ENCODE measurements at regions not wholly inside any gene's neighbourhood (a gene's known extent, or its start where the extent isn't known, plus 50 kb on each side); places are given as distances from the start of the nearest gene placed in this dataset.

- DNase-seq (ENCODE audit: low read depth in 4 of 4, low spot score in 1 of 4), result no peak
Observed at GRCh38 chr16:86899757-86900156, 321.4 kb downstream of the FOXL1 start.

- no peak for DNase-seq (ENCODE audit: low read depth in 4 of 4, low spot score in 1 of 4)
Observed at GRCh38 chr16:86901483-86901882, 323.1 kb downstream of the FOXL1 start.

- DNase-seq (ENCODE audit: low read depth in 4 of 4, low spot score in 1 of 4), result no peak
Observed at GRCh38 chr16:86902656-86903001, 324.3 kb downstream of the FOXL1 start.

- DNase-seq (ENCODE audit: low read depth in 4 of 4, low spot score in 1 of 4), result no peak
Observed at GRCh38 chr16:86903068-86903467, 324.7 kb downstream of the FOXL1 start.

- no peak for DNase-seq (ENCODE audit: low read depth in 4 of 4, low spot score in 1 of 4)
Observed at GRCh38 chr16:86905302-86905701, 327.0 kb downstream of the FOXL1 start.

GRCh38 chr16:86906623-86907022 lies 328.3 kb downstream of the FOXL1 start:
- DNase-seq (ENCODE audit: low read depth in 4 of 4, low spot score in 1 of 4), result no peak

GRCh38 chr16:86909359-86910160 lies 331.2 kb downstream of the FOXL1 start:
- DNase-seq (ENCODE audit: low read depth in 4 of 4, low spot score in 1 of 4), result no peak

- DNase-seq (ENCODE audit: low read depth in 4 of 4, low spot score in 1 of 4), result no peak
Observed at GRCh38 chr16:86910161-86910769, 331.9 kb downstream of the FOXL1 start.

GRCh38 chr16:86911437-86911958 lies 333.1 kb downstream of the FOXL1 start:
- DNase-seq (ENCODE audit: low read depth in 4 of 4, low spot score in 1 of 4), result no peak

- no peak for DNase-seq (ENCODE audit: low read depth in 4 of 4, low spot score in 1 of 4)
Observed at GRCh38 chr16:86913886-86914285, 335.5 kb downstream of the FOXL1 start.

- DNase-seq (ENCODE audit: low read depth in 4 of 4, low spot score in 1 of 4), result no peak
Observed at GRCh38 chr16:86914876-86915717, 336.7 kb downstream of the FOXL1 start.

- DNase-seq (ENCODE audit: low read depth in 4 of 4, low spot score in 1 of 4), result no peak
Observed at GRCh38 chr16:86917471-86918365, 339.4 kb downstream of the FOXL1 start.

- DNase-seq (ENCODE audit: low read depth in 4 of 4, low spot score in 1 of 4), result no peak
Observed at GRCh38 chr16:86918637-86919036, 340.3 kb downstream of the FOXL1 start.

- no peak for DNase-seq (ENCODE audit: low read depth in 4 of 4, low spot score in 1 of 4)
Observed at GRCh38 chr16:86919078-86919477, 340.7 kb downstream of the FOXL1 start.

- DNase-seq (ENCODE audit: low read depth in 4 of 4, low spot score in 1 of 4), result no peak
Observed at GRCh38 chr16:86919578-86920305, 341.4 kb downstream of the FOXL1 start.

GRCh38 chr16:86921289-86921688 lies 342.9 kb downstream of the FOXL1 start:
- no peak for DNase-seq (ENCODE audit: low read depth in 4 of 4, low spot score in 1 of 4)

GRCh38 chr16:86922311-86922710 lies 344.0 kb downstream of the FOXL1 start:
- DNase-seq (ENCODE audit: low read depth in 4 of 4, low spot score in 1 of 4), result no peak

GRCh38 chr16:86923656-86924055 lies 345.3 kb downstream of the FOXL1 start:
- no peak for DNase-seq (ENCODE audit: low read depth in 4 of 4, low spot score in 1 of 4)

GRCh38 chr16:86924537-86924936 lies 346.2 kb downstream of the FOXL1 start:
- no peak for DNase-seq (ENCODE audit: low read depth in 4 of 4, low spot score in 1 of 4)
